ENCODE measurements at regions not wholly inside any gene's neighbourhood (a gene's known extent, or its start where the extent isn't known, plus 50 kb on each side); places are given as distances from the start of the nearest gene placed in this dataset.

GRCh38 chr5:166561759-166562158 lies 1729.7 kb upstream of the WWC1 start:
- TF ChIP-seq CTCF (IDR thresholded peaks at IDR 0.05; ENCODE audit: insufficient read depth, low read length, poor library complexity, severe bottlenecking), result no peak
- no peak for DNase-seq (ENCODE audit: extremely low read depth, insufficient read length)

GRCh38 chr5:166562246-166562645 lies 1729.2 kb upstream of the WWC1 start:
- H3K36me3 ChIP-seq (ENCODE audit: control insufficient read depth, insufficient read depth, low read length), result no peaks in the 10 kb centered on the region
- no peak for DNase-seq (ENCODE audit: extremely low read depth, insufficient read length)

More at GRCh38 chr5:166561759-166562158, 1729.7 kb upstream of the WWC1 start:
- no peak overlapping the region for H3K4me3 ChIP-seq (replicated peaks; ENCODE audit: low read depth, low read length)
- no peaks in the 10 kb centered on the region for H3K27me3 ChIP-seq (replicated peaks; ENCODE audit: control insufficient read depth, insufficient read depth, low read length)
- no peaks in the 10 kb centered on the region for H3K36me3 ChIP-seq (ENCODE audit: control insufficient read depth, insufficient read depth, low read length)

GRCh38 chr5:166566725-166567124 lies 1724.7 kb upstream of the WWC1 start:
- H3K4me3 ChIP-seq (replicated peaks; ENCODE audit: low read depth, low read length), result no peak overlapping the region
- no peaks in the 10 kb centered on the region for H3K36me3 ChIP-seq (ENCODE audit: control insufficient read depth, insufficient read depth, low read length)
- TF ChIP-seq CTCF (IDR thresholded peaks at IDR 0.05; ENCODE audit: insufficient read depth, low read length, poor library complexity, severe bottlenecking), result no peak
- H3K27me3 ChIP-seq (replicated peaks; ENCODE audit: control insufficient read depth, insufficient read depth, low read length), result no peaks in the 10 kb centered on the region
- no peak for DNase-seq (ENCODE audit: extremely low read depth, insufficient read length)

More at GRCh38 chr5:166562246-166562645, 1729.2 kb upstream of the WWC1 start:
- Histone ChIP-seq H3K27me3 (replicated peaks; ENCODE audit: control insufficient read depth, insufficient read depth, low read length) (no peaks in the 10 kb centered on the region), H3K4me3 (replicated peaks; ENCODE audit: low read depth, low read length) (no peak overlapping the region)
- TF ChIP-seq CTCF (IDR thresholded peaks at IDR 0.05; ENCODE audit: insufficient read depth, low read length, poor library complexity, severe bottlenecking), result no peak

GRCh38 chr5:166570865-166571264 lies 1720.6 kb upstream of the WWC1 start:
- Histone ChIP-seq H3K36me3 (ENCODE audit: control insufficient read depth, insufficient read depth, low read length) (no peaks in the 10 kb centered on the region), H3K4me3 (replicated peaks; ENCODE audit: low read depth, low read length) (no peak overlapping the region), H3K27me3 (replicated peaks; ENCODE audit: control insufficient read depth, insufficient read depth, low read length) (no peaks in the 10 kb centered on the region)
- no peak for TF ChIP-seq CTCF (IDR thresholded peaks at IDR 0.05; ENCODE audit: insufficient read depth, low read length, poor library complexity, severe bottlenecking)
- DNase-seq (ENCODE audit: extremely low read depth, insufficient read length), result no peak

GRCh38 chr5:166571668-166572067 lies 1719.8 kb upstream of the WWC1 start:
- Histone ChIP-seq H3K36me3 (ENCODE audit: control insufficient read depth, insufficient read depth, low read length) (no peaks in the 10 kb centered on the region), H3K4me3 (replicated peaks; ENCODE audit: low read depth, low read length) (no peak overlapping the region), H3K27me3 (replicated peaks; ENCODE audit: control insufficient read depth, insufficient read depth, low read length) (no peaks in the 10 kb centered on the region)
- no peak for DNase-seq (ENCODE audit: extremely low read depth, insufficient read length)
- TF ChIP-seq CTCF (IDR thresholded peaks at IDR 0.05; ENCODE audit: insufficient read depth, low read length, poor library complexity, severe bottlenecking), result no peak

- H3K4me3 ChIP-seq (replicated peaks; ENCODE audit: low read depth, low read length), result no peak overlapping the region
- no peaks in the 10 kb centered on the region for H3K27me3 ChIP-seq (replicated peaks; ENCODE audit: control insufficient read depth, insufficient read depth, low read length)
- no peak for DNase-seq (ENCODE audit: extremely low read depth, insufficient read length)
- no peak for TF ChIP-seq CTCF (IDR thresholded peaks at IDR 0.05; ENCODE audit: insufficient read depth, low read length, poor library complexity, severe bottlenecking)
- no peaks in the 10 kb centered on the region for H3K36me3 ChIP-seq (ENCODE audit: control insufficient read depth, insufficient read depth, low read length)
These were observed 1715.1 kb upstream of the WWC1 start for GRCh38 chr5:166576323-166576722.
